GM21619 (cell line): ENCODE measurements at regions not wholly inside any gene's neighbourhood (a gene's known extent, or its start where the extent isn't known, plus 50 kb on each side); places are given as distances from the start of the nearest gene placed in this dataset.
A peak's percentile ranks its signal among the peaks of the same experiment; 100 is the strongest.

Experiments used
- ATAC-seq: cut with Tn5 transposase; IDR thresholded peaks from one replicate; pipeline ENCODE4 v1.9.1; 2021; ENCODE audit not compliant: unreplicated experiment

DNA sequence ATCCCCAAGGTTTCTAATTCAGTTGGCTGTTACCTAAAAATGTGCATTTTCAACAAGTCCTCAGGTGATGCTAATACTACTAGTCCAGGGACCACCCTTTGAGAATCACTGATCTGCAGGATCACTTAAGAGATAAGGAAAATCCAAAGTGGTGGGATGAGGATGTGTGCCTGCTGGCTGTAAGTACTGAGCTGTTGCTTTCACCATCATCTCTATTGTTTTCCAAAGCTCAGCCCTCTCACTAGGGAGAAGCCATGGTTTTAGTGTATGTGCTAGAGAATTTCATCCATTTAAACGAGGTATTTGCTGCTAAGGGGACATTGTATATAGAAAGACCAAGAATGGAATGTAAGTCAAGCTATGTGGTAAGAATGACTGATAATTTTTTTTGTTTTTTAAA, 202.3 kb downstream of the KIF21A start:
- ATAC-seq = no peak

DNA sequence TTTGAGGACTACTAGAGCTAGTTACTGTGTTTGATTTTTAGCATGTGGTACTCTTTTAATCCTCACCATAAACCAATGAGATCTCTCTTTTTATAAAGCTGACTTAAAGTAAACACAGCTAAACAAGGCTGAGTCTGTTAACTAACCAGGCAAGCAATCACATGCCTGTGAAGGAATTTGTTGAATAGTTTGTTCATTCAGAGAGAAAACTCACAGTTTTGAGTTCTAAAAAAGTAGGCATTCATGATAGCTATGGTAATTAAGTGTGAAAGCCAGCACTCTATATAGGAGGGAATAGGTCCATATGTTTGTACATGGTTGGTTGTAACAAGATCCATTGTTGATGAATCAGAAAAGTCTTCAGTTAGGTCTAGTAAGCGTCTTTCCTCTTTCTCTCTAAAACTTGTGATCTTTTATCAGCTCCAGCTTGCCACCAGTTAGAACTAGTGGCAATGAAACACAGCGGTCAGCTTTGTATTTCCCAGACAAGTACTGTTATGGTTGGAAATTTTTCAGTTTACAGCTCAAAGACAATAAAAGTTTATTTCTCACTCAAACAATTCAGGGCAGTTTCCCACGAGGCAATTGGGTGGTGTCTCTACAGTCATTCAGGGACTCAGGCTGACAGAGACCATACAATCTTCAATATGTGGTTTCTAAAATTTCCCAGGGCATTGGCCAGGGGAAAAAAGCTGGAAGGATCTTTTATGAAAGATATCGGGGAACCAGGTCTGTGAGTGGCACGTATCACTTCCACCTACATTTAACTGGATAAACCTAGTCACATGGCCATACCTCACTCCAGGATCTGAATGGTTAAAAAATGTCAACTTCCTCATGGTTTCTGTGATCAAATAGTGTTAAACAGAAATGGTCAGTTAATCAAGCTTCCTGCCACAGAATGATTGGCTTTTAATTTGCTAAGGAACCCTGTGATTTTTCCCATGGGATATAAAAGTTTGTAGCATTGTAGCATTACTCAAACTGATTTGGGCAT, 203.1 kb downstream of the KIF21A start:
- no peak for ATAC-seq

DNA sequence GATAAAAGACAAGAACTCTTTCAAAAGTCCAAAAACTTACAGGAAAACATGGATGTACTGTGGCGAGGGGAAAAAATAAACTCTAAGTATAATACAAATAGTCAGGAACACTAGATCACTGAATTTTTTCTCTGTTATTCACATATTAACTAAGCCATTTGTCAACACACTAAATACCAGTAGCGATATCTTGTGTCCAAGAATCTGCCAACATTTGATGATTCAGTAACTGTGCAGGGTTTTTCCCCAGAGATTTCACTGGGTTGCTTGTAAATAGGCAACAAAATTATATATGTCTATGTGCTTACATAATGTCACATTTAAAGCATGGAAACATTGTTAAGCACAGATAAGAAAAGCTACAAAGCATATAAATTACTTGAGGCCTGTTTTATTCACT, 205.9 kb downstream of the KIF21A start:
- no peak for ATAC-seq

DNA sequence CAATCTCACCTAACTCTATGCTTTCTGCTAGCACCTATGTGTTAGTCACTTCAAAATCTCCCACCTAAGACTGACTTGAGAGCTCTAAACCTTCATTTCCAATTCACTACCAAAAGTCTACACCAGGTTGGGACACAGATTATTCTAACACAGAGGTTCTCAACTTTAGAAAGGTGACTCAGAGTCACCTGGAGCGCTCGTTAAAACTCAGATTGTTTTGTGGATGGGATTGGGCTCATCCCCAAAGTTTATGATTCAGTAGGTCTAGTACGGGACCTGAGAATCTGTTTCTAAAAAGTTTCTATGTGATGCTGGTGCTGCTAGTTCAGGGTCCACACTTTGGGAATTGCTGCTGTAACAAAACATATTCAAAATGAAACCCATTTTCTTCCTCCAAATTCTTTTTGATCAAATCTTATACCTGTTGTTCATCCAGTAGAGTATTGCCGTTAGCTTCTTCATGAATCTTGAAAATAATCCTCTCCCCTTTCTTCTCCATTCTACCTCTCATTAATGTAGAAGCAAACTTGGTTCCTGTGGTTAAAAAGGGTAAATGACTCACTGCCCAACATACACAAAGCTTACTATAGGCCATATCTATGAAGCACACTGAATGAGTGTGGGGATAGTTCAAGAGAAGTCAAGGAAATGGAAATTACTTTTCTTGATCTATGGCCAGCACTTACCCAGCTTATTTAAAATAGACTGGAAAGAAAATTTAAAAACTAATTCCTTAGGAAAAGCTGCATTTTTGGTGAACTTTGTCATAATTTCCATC, 206.7 kb downstream of the KIF21A start:
- no peak for ATAC-seq

DNA sequence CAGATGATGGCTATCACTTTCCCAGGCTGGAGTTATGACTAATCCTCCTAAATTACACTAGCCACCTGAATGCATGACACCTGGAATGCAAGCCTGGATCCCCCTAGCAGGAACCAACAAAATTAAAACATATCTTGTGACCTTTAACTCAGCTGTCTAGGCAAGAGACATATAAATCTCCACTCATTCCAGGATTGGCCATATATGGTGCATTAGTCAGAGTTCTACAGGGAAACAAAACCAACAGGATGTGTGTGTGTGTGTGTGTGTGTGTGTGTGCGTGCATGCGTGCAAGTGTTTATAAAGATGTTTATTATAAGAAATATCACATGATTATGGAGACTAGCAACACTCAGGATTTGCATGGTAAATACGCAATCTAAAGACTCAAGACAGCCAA, 212.8 kb downstream of the KIF21A start:
- ATAC-seq = no peak

DNA sequence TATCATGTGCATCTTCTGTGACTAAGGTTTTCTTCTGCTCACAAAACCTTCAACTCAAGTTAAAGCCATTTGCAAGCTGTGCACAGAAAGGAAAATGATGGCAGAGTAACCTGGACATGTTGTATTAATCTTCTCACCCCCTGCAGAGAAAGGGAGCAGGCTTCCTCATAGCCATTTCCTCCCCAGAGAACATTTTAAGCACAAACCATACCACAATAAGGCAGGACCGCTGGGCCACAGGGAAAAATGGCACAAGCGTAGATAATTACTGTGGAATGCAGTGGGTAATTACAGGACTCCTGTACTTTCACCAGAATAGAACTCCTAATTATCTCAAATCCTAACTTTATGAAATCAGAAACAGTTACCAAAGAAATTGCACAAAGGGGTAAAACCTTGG, 215.7 kb downstream of the KIF21A start:
- ATAC-seq = no peak

DNA sequence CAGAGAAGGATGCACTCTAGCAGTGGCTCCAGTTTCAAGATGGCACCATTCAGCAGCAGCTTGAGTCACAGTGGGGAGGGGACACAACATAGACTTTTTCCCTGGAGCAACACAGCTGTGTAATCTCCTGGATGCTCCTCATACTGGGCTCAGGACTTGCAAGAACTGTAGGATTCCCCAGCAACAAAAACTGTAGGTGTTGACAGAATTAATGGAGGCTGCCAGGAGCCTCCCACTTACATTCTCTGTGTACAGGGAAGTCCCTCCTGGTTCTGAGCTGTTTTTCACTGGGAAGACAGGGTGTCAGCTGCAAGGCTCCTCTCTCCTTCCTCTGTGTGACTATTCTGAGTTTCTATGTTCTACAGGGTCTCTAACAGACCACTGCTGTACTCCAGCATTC, 217.9 kb downstream of the KIF21A start:
- no peak for ATAC-seq

DNA sequence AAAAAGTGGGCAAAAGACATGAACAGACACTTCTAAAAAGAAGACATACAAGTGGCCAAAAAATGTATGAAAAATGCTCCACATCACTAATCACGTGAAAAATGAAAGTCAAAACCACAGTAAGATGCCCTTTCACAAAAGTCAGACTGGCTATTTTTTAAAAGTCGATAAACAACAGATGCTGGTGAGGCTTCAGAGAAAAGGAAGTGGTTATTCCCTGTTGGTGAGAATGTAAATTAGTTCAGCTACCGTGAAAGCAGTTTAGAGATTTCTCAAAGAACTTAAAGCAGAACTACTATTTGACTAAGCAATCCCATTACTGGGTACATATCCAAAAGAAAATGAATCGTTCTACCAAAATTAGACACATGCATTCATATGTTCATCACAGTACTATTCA, 237.0 kb downstream of the KIF21A start:
- peak; percentile 58 for ATAC-seq

DNA sequence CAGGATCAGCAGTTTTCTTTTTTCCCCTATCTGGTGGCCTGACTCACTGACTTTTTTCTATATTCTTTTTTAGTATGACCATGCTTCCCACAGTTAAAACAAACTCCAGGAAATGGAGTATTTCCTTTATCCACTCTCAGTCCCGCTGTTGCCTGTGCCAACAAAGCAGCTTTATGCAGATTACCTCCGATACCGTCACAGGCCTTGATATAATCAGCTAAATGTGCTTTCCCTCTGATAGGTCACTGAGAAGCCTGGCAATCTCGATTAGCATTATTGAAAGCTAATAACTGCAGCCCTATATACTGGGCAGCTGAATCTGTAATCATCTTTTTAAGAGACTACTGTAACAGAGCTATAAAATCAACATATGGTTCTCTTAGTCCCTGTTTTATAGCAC, 243.6 kb downstream of the KIF21A start:
- no peak for ATAC-seq

DNA sequence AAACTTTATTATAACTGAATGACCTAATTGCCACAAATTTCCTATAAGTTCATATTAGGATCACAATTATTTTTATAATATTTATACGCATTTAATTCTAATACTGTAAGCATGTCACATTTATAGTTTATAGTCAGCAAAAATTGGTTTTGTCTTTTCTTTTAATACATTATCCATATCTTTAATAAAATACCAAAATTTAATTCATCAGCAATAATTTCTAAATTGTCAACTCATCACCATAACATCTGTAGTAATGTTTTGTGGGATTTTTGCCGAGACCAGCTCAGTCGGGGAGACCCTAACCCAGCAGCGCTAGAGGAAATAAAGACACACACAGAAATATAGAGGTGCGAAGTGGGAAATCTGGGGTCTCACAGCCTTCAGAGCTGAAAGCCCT, 254.2 kb downstream of the KIF21A start:
- no peak for ATAC-seq

DNA sequence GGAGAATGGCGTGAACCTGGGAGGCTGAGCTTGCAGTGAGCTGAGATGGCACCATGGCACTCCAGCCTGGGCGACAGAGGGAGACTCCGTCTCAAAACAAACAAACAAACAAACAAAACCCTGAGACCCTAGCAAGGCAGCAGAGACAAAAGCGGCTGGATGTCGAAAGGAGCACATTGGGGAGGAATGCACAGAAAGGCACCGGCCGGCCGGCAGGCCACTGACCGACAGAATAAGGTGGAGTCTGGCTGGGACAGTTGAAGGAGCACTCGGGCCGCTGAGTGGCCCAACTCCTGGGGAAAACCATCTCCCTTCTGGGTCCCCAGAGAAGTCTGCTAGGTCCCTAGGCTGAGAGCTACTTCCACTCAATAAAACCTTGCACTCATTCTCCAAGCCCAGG, 256.2 kb downstream of the KIF21A start:
- no peak for ATAC-seq

DNA sequence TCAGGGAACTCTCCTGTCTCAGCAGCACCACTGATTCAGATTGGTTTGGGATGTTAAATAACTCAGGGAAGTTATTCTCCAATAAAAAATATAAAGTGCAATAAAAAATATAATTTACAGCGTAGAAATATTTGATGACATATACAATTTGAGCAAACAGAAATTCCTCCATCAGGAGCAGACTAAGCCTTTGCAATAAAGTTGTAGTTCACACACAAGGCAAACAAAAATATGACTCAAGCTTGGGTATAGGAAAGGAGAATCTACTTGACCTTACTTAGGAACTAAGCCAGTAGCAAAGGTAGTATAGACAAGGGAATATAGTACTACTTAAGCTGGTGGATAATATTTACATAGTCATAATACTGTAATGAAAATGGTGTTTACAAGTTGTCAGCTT, 264.1 kb downstream of the KIF21A start:
- no peak for ATAC-seq

DNA sequence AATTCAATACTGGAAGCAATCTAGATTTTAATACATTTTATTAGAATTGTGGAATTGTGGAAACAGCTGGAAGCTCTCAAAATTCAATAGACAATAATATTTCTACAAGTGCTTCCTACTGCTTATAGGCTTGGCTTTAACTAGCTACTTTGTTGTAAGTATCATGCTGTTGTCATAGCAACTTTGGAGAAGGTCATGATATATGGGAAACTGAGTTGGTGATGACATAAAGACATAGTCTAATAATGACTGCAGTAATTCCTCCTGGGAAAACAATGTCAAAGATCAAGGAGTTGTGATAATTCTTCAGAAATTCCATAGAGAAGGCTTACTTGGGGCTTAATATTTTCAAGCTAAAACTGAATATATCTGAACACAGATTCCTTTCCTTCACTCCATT, 266.6 kb downstream of the KIF21A start:
- ATAC-seq = no peak

DNA sequence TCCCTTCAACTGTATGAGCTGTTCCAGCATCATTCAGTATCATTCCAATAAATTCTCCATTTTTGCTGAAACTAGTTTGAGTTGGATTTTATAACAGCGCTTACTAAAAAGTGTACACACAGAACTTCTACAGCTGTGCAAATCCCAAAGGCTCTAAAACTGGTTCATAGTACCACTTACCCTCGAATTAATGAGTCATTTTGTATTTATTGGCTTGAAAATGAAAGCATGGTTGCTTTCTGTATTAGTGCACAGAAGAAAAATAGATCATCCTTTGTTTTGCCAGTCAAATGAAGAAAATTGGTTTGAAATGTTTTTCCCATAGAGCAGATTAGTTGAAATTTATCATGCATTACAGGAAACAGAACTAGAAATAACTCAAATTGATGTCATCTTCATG, 268.3 kb upstream of the CPNE8 start:
- no peak for ATAC-seq

DNA sequence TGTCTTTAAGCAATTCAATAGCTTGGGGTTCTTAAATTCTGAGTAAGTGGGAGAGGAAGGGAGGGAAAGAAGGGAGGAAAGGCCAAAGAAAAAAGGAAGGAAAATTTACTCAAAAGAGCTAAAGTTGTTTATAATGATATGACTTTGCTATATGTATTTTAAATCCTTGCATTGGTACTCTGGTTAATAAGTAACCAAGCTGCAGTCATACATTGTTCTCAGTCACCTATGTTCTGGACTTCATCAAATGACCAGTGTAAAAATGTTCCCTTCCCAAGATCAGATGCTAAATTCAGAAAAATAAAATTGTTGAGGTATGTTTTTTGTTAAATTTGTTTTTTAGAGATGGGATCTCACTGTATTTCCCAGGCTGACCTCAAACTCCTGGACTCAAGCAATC, 259.9 kb upstream of the CPNE8 start:
- no peak for ATAC-seq

DNA sequence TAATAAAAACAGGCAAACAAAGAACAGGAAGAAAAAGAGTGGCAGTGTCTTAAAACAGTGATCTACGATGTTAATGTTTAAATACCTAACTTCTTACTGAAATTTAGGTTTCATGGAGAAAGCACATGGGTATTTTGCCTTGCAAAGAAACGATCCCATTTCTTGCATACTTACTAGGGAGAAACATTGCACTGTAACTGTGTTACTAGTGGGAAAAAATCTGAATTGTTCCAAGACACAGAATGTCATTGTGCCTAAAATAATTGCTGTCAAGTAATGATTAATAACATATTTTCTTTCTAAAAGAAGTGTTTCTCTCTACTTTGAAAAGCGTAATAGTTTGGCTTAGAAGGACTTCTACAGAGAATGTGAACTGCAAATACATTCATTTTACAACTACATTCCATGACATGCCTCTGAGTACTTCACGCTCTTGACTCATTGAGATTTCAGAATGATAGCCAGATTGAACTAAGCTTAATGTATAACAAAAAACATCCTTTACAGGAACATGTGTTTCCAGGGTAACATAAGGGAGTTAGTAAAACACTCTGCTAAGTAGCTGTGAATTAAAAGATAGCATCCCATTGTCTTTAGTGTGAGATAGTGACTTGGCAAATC, 256.2 kb upstream of the CPNE8 start:
- no peak for ATAC-seq

DNA sequence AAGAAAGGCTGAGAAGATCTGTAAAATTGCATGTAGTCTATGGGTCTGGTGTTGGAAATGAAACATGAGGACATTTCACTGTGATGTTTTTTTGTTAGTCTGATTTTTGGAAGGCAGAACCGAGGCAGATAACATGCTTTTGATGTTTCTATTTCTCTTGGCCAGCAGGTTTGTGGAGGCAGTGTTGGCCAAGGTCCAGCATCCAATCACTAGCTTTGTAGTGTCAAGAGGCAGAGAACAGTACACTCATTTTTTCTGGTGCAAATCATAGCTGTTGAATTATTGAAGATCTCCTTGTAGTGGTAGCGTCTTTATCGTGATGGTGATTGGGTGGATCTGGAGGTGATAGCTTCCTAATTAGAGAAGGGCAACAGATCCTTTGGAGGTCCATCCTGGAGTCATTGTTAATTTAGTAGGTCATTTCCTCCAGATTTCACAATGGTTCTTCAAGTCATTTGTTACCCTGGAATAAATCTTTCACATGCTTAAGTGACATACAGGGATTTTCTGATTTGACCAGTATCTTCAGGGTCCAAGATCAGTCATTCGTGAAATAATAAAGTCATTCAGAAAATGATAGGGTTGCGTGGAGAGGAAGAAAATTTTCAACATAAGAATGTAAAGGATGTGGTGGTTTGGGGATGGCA, 252.4 kb upstream of the CPNE8 start:
- ATAC-seq = no peak

DNA sequence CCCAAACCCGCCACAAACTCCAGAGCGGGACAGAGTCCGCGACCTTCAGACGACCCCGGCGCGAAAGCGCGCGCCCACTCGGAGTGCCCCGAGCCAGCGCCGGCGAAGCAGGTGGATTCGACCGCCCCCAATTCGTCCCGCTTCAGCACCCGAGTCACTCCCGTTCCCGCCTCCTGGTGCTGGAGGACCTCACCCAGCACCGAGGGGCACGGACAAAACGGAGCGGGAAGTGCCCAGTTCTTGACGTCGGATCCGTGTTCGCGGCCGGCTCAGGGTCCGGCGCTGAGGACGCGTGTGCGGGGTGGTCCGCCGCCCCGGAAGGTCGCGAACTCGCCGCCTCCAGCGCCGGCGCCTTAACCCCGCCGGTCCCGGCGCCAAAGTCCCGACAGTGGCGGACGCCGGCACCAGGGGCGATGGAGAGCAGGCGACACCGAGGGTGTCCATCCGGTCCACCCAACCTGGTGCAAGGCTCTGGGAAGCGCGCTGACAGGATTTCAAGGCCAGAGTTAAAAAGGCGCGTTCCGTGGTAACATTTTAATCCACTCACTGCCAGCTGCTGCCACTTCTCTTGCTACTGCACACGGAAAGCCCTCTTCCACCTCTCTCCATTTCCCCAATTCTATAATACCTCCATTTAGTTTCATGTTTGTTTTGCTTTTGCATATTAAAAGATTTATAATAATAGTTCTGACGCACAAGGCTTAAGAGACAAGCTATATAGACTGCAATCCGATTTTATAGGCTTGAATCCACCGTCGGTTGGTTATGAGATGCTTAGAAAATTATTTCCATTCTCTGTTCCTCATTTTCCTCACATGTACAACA, 240.0 kb upstream of the CPNE8 start:
- peak; percentile 67 for ATAC-seq

DNA sequence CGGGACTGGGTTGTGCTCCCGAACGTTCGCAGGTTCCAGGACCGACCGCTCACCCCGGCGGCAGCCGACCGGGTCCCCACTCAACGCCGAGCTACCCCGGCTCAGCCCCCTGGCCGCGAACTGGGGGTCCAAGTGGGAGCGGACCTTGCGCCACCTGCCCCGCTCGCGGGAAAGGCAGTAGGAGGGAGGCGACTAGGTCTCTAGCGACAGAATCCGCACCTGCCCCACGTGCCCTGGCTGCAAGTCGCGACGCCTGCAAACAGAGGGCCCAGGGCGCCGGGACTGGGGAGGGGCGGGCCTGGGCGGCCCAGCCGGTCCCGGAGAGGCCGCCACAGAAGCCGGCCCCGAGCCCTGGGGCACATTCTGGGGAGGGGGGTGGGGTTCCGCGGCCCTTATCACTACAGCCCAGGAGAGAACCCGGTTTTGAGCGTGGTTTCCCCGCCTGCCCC, 239.2 kb upstream of the CPNE8 start:
- ATAC-seq = no peak

DNA sequence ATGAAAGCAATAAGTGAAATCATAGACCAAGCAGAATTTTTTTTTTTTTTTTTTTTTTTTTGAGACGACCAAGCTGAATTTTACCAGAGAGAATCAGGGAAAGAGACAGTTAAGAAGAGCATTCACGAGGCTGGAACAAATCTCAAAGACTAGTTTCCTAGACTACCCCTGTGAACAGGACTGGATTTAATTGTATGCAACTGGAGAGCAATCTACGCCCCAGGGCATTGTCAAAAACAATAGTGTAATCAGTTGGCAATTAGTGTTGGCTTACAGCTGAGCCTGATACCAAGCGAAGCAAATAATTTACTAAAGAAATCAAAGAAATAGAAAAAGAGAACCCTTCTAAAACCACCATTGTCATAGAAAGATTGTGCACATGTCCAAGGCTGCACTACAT, 232.9 kb upstream of the CPNE8 start:
- no peak for ATAC-seq
